Tibial nerve (tissue), 4 donors: ENCODE measurements at regions not wholly inside any gene's neighbourhood (a gene's known extent, or its start where the extent isn't known, plus 50 kb on each side); places are given as distances from the start of the nearest gene placed in this dataset.

Experiments used
- CTCF ChIP-seq, 5 experiments: fragments of 200-600 bp in 3 of 5; fragments of 450-650 bp in 2 of 5; sonication (generic) in 3 of 5; IDR thresholded peaks; one replicate each; pipeline ENCODE4 v1.5.1; 2016 to 2019; ENCODE audit warnings: antibody characterized with exemption in 5 of 5, mild to moderate bottlenecking in 3 of 5, moderate library complexity in 2 of 5
- EP300 ChIP-seq, 2 donors: sonication (generic); formaldehyde crosslinking; IDR thresholded peaks; one replicate each; pipeline ENCODE4 v1.6.1; 2017; ENCODE audit warnings: antibody characterized with exemption in 2 of 2, mild to moderate bottlenecking in 1 of 2
- POLR2A ChIP-seq, 2 donors: fragments of 450-650 bp; IDR thresholded peaks; one replicate each; pipeline ENCODE4 v1.6.1; 2017; ENCODE audit warnings: antibody characterized with exemption in 2 of 2, mild to moderate bottlenecking in 2 of 2, moderate library complexity in 2 of 2

- TF ChIP-seq CTCF (IDR thresholded peaks at IDR 0.05) (no peak), POLR2A (IDR thresholded peaks at IDR 0.05) (no peak), EP300 (IDR thresholded peaks at IDR 0.05) (no peak)
Observed at GRCh38 chr14:76293221-76293620, 82.7 kb upstream of the ESRRB start.
